Liver (tissue), 8 donors: ENCODE measurements at regions not wholly inside any gene's neighbourhood (a gene's known extent, or its start where the extent isn't known, plus 50 kb on each side); places are given as distances from the start of the nearest gene placed in this dataset.

Source experiments
- DNase-seq: peaks from one replicate; pipeline ENCODE4 v3.0.0-alpha.2; 2017; ENCODE audit warnings: low spot score
- H3K27ac ChIP-seq, 2 donors: one replicate each; pipeline ENCODE4 v1.7.0; 2013; ENCODE audit warnings: inconsistent platforms in 2 of 2, low read length in 2 of 2, control low read depth in 1 of 2, low read depth in 1 of 2, mild to moderate bottlenecking in 1 of 2
- H3K27me3 ChIP-seq, 4 donors: one replicate each; pipeline versions ENCODE4 v1.6.1 to v1.7.0; 2013; ENCODE audit warnings: low read length in 3 of 4, inconsistent platforms in 1 of 4, mild to moderate bottlenecking in 1 of 4, moderate library complexity in 1 of 4; ENCODE audit not compliant: control insufficient read depth in 4 of 4, insufficient read depth in 4 of 4
- H3K36me3 ChIP-seq, 4 donors: one replicate each; pipeline versions ENCODE4 v1.6.1 to v1.7.0; 2013; ENCODE audit warnings: low read length in 3 of 4, mild to moderate bottlenecking in 3 of 4, low read depth in 1 of 4, moderate library complexity in 1 of 4; ENCODE audit not compliant: control insufficient read depth in 4 of 4, insufficient read depth in 3 of 4
- H3K4me1 ChIP-seq, 4 donors: one replicate each; pipeline versions ENCODE4 v1.6.1 to v1.7.0; 2013; ENCODE audit warnings: low read length in 3 of 4, mild to moderate bottlenecking in 3 of 4, moderate library complexity in 1 of 4; ENCODE audit not compliant: control insufficient read depth in 4 of 4, insufficient read depth in 4 of 4
- H3K4me3 ChIP-seq, 3 donors: one replicate each; pipeline versions ENCODE4 v1.6.1 to v1.7.0; 2013; ENCODE audit warnings: low read length in 3 of 3, control low read depth in 1 of 3, low read depth in 1 of 3, mild to moderate bottlenecking in 1 of 3
- H3K9ac ChIP-seq, 2 donors: one replicate each; pipeline ENCODE4 v1.7.0; 2013; ENCODE audit warnings: low read length in 2 of 2, mild to moderate bottlenecking in 2 of 2, moderate library complexity in 2 of 2, control low read depth in 1 of 2, low read depth in 1 of 2
- H3K9me3 ChIP-seq, 4 donors: one replicate each; pipeline versions ENCODE4 v1.6.1 to v1.7.0; 2013; ENCODE audit warnings: low read length in 3 of 4; ENCODE audit not compliant: control insufficient read depth in 4 of 4
- CTCF ChIP-seq: fragments of 150-350 bp; IDR thresholded peaks from 2 replicates; pipeline ENCODE4 v1.5.1; 2017; ENCODE audit warnings: improper control_type of control experiment, low read depth, low read length; ENCODE audit not compliant: missing input control
- EGR1 ChIP-seq, 2 donors: IDR thresholded peaks; 2 replicates each; pipeline ENCODE4 v1.6.1; 2016 to 2018; ENCODE audit warnings: antibody characterized with exemption in 2 of 2, low read depth in 2 of 2
- GABPA ChIP-seq, 2 donors: IDR thresholded peaks in 1 of 2; conservative IDR thresholded peaks in 1 of 2; 2 replicates each; pipeline ENCODE4 v1.6.1; 2016; ENCODE audit warnings: antibody characterized with exemption in 2 of 2, mild to moderate bottlenecking in 1 of 2, moderate library complexity in 1 of 2
- HNF4A ChIP-seq, 2 donors: conservative IDR thresholded peaks; 2 replicates each; pipeline ENCODE4 v1.6.1; 2016; ENCODE audit warnings: antibody characterized with exemption in 2 of 2, mild to moderate bottlenecking in 2 of 2
- HNF4G ChIP-seq: IDR thresholded peaks from 2 replicates; pipeline ENCODE4 v1.6.1; 2016; ENCODE audit warnings: antibody characterized with exemption
- JUND ChIP-seq, 2 donors: IDR thresholded peaks; 2 replicates each; pipeline ENCODE4 v1.6.1; 2016; ENCODE audit warnings: antibody characterized with exemption in 2 of 2
- NR2F2 ChIP-seq: IDR thresholded peaks from 2 replicates; pipeline ENCODE4 v1.6.1; 2016; ENCODE audit warnings: antibody characterized with exemption
- RXRA ChIP-seq, 2 donors: IDR thresholded peaks; 2 replicates each; pipeline ENCODE4 v1.6.1; 2017 to 2018; ENCODE audit warnings: antibody characterized with exemption in 2 of 2, mild to moderate bottlenecking in 1 of 2
- SP1 ChIP-seq: IDR thresholded peaks from 2 replicates; pipeline ENCODE4 v1.6.1; 2018; ENCODE audit warnings: antibody characterized with exemption, mild to moderate bottlenecking
- TAF1 ChIP-seq: conservative IDR thresholded peaks from 2 replicates; pipeline ENCODE4 v1.6.1; 2016; ENCODE audit warnings: antibody characterized with exemption, mild to moderate bottlenecking
- YY1 ChIP-seq: IDR thresholded peaks from 2 replicates; pipeline ENCODE4 v1.6.1; 2016; ENCODE audit warnings: antibody characterized with exemption, mild to moderate bottlenecking
- ZBTB33 ChIP-seq: IDR thresholded peaks from 2 replicates; pipeline ENCODE4 v1.6.1; 2016; ENCODE audit warnings: antibody characterized with exemption
- WGBS: extraction: QIAGEN DNeasy Blood & Tissue Kit; methylation state at CpG from one replicate; pipeline ENCODE4 v1.1.7; 2013; 5-methylcytosine and 5-hydroxymethylcytosine counted together
- TF ChIP-seq, protein P1 (sequence below): IDR thresholded peaks from 2 replicates; pipeline ENCODE4 v1.6.1; 2016; ENCODE audit warnings: antibody characterized with exemption, mild to moderate bottlenecking
- TF ChIP-seq, protein P2 (sequence below): IDR thresholded peaks from 2 replicates; pipeline ENCODE4 v1.6.1; 2016; ENCODE audit warnings: antibody characterized with exemption
- TF ChIP-seq, protein P3 (sequence below): IDR thresholded peaks from 2 replicates; pipeline ENCODE4 v1.6.1; 2016; ENCODE audit warnings: antibody characterized with exemption
- donor health status: healthy.
- donor health status: healthy.
- donor health status: healthy.
- donor health status: healthy.
- donor health status: healthy.

DNA sequence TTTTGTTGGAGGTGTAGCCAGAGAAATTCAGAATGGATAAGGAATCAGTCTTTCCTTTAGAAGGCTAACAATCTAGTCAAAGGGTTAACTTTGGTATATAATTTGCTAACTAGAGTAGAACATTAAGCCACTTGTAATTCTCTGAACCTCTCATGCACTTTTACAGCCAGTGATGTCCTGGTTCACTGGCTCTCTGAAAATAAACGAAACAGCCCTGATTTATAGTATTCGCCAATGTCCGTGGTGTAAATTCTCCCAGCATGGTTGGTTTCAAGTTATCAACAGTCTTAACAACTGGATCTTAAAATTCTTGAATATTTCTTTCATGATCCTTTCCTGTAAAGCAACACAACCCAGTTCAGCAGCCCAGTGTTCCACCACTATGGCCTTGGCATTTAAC is 500.4 kb upstream of the CDIN1 start:
- WGBS: 64% methylated on average over 3 of the region's 3 CpGs
- no peak for DNase-seq

More for the DNA sequence above, 500.4 kb upstream of the CDIN1 start:
- Histone ChIP-seq H3K4me3 (no peak overlapping the region), H3K36me3 (no peaks in the 10 kb centered on the region), H3K9ac (no peak overlapping the region), H3K27me3 (no peaks in the 10 kb centered on the region), H3K27ac (no peak overlapping the region), H3K4me1 (no peaks in the 10 kb centered on the region), H3K9me3 (peaks cover 0 to 11% (median 3%) of the 10 kb centered on the region in 4 donors)
- TF ChIP-seq EGR1 (IDR thresholded peaks at IDR 0.05; ENCODE audit: low read depth in 2 of 2): no peak
- TF ChIP-seq, protein P1, sequence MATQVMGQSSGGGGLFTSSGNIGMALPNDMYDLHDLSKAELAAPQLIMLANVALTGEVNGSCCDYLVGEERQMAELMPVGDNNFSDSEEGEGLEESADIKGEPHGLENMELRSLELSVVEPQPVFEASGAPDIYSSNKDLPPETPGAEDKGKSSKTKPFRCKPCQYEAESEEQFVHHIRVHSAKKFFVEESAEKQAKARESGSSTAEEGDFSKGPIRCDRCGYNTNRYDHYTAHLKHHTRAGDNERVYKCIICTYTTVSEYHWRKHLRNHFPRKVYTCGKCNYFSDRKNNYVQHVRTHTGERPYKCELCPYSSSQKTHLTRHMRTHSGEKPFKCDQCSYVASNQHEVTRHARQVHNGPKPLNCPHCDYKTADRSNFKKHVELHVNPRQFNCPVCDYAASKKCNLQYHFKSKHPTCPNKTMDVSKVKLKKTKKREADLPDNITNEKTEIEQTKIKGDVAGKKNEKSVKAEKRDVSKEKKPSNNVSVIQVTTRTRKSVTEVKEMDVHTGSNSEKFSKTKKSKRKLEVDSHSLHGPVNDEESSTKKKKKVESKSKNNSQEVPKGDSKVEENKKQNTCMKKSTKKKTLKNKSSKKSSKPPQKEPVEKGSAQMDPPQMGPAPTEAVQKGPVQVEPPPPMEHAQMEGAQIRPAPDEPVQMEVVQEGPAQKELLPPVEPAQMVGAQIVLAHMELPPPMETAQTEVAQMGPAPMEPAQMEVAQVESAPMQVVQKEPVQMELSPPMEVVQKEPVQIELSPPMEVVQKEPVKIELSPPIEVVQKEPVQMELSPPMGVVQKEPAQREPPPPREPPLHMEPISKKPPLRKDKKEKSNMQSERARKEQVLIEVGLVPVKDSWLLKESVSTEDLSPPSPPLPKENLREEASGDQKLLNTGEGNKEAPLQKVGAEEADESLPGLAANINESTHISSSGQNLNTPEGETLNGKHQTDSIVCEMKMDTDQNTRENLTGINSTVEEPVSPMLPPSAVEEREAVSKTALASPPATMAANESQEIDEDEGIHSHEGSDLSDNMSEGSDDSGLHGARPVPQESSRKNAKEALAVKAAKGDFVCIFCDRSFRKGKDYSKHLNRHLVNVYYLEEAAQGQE: no peak
- TF ChIP-seq TAF1: no peak
- TF ChIP-seq JUND (IDR thresholded peaks at IDR 0.05): no peak
- TF ChIP-seq ZBTB33: no peak
- TF ChIP-seq RXRA (IDR thresholded peaks at IDR 0.05): no peak
- TF ChIP-seq, protein P2, sequence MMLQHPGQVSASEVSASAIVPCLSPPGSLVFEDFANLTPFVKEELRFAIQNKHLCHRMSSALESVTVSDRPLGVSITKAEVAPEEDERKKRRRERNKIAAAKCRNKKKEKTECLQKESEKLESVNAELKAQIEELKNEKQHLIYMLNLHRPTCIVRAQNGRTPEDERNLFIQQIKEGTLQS: no peak
- TF ChIP-seq, protein P3, sequence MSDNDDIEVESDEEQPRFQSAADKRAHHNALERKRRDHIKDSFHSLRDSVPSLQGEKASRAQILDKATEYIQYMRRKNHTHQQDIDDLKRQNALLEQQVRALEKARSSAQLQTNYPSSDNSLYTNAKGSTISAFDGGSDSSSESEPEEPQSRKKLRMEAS: no peak
- no peak for TF ChIP-seq SP1
- no peak for TF ChIP-seq HNF4G
- TF ChIP-seq CTCF: no peak
- no peak for TF ChIP-seq GABPA (IDR thresholded peaks at IDR 0.05 in 1 of 2, conservative IDR thresholded peaks at IDR 0.05 in 1 of 2)
- TF ChIP-seq NR2F2: no peak
- TF ChIP-seq YY1: no peak
- TF ChIP-seq HNF4A (conservative IDR thresholded peaks at IDR 0.05): no peak
